ENCODE measurements at regions not wholly inside any gene's neighbourhood (a gene's known extent, or its start where the extent isn't known, plus 50 kb on each side); places are given as distances from the start of the nearest gene placed in this dataset.

GRCh38 chr2:16025876-16026640, 85.7 kb downstream of the MYCN start:
- no peak for TF ChIP-seq ZNF248 (tag by site-specific recombination; IDR thresholded peaks at IDR 0.05)
- TF ChIP-seq ZNF311 (tag by site-specific recombination; IDR thresholded peaks at IDR 0.05; ENCODE audit: borderline replicate concordance): no peak
- TF ChIP-seq ZIC2 (tag by site-specific recombination; IDR thresholded peaks at IDR 0.05): no peak
- TF ChIP-seq CTCF (tag by site-specific recombination; IDR thresholded peaks at IDR 0.05): no peak
- no peak for TF ChIP-seq SETDB1 (IDR thresholded peaks at IDR 0.05; ENCODE audit: insufficient read length, low read length)
- no peak for TF ChIP-seq ZNF362 (tag by site-specific recombination; IDR thresholded peaks at IDR 0.05)
- no peak for TF ChIP-seq KLF1 (tag by site-specific recombination; IDR thresholded peaks at IDR 0.05)
- TF ChIP-seq ZNF175 (tag by site-specific recombination; IDR thresholded peaks at IDR 0.05): no peak
- TF ChIP-seq ZNF16 (tag by site-specific recombination; IDR thresholded peaks at IDR 0.05; ENCODE audit: low read depth): no peak
- TF ChIP-seq KLF7 (tag by site-specific recombination; IDR thresholded peaks at IDR 0.05; ENCODE audit: borderline replicate concordance): no peak
- no peak for TF ChIP-seq ZNF184 (tag by site-specific recombination; IDR thresholded peaks at IDR 0.05)
- TF ChIP-seq ZNF121 (tag by site-specific recombination; IDR thresholded peaks at IDR 0.05): no peak
- no peak for TF ChIP-seq ZNF18 (tag by site-specific recombination; IDR thresholded peaks at IDR 0.05)
- TF ChIP-seq ZNF596 (tag by site-specific recombination; IDR thresholded peaks at IDR 0.05): no peak
